ENCODE measurements at regions not wholly inside any gene's neighbourhood (a gene's known extent, or its start where the extent isn't known, plus 50 kb on each side); places are given as distances from the start of the nearest gene placed in this dataset.

GRCh38 chrX:51804741-51805140 is 61.5 kb downstream of the GSPT2 start:
- H2BK15ac ChIP-seq (ENCODE audit: low read depth, low read length) = no peak overlapping the region
- no peak overlapping the region for H3K23ac ChIP-seq (ENCODE audit: insufficient read length, low read depth, low read length)
- H3K56ac ChIP-seq (ENCODE audit: insufficient read length, low read depth, low read length) = no peak overlapping the region
- H3K14ac ChIP-seq (ENCODE audit: insufficient read depth, low read length) = no peak overlapping the region
- no peak overlapping the region for H2BK20ac ChIP-seq (ENCODE audit: low read depth, low read length, poor library complexity, severe bottlenecking)
- H3K9me3 ChIP-seq (ENCODE audit: control insufficient read depth, low read depth, low read length) = no peaks in the 10 kb centered on the region
- Mint-ChIP-seq H3K4me3 (peak overlapping the region; percentile 19 to 22), H3K36me3 (ENCODE audit: insufficient read depth in 1 of 3, low read depth in 3 of 3) (peaks cover 20 to 24% (median 20%) of the 10 kb centered on the region in 3 experiments), H3K9me3 (peaks cover 57 to 62% of the 10 kb centered on the region in 2 experiments), H3K27me3 (ENCODE audit: low read depth) (peaks cover 2% of the 10 kb centered on the region), H3K4me1 (peaks cover 8 to 19% of the 10 kb centered on the region in 2 experiments), H3K27ac (no peak overlapping the region)
- no peak overlapping the region for H3K4ac ChIP-seq (ENCODE audit: low read depth, low read length)
- 100% methylated on average over 1 of the region's 5 CpGs for WGBS (ENCODE audit: extremely low coverage, insufficient read length, low lambda C conversion rate)
- no peak overlapping the region for H3K27ac ChIP-seq (ENCODE audit: insufficient read length, low read depth, low read length)
- no peaks in the 10 kb centered on the region for H4K20me1 ChIP-seq (ENCODE audit: control insufficient read depth, insufficient read depth, insufficient read length)
- no peak overlapping the region for H3T11ph ChIP-seq (ENCODE audit: low read length)
- H4K5ac ChIP-seq (ENCODE audit: insufficient read length, low read depth, low read length) = no peak overlapping the region
- no peak overlapping the region for H2AK5ac ChIP-seq (ENCODE audit: insufficient read length, low read length)
- H3K4me1 ChIP-seq (ENCODE audit: insufficient read depth, low read length) = peaks cover 4% of the 10 kb centered on the region; the same call in 1 of the 2 replicates
- H3K27me3 ChIP-seq (ENCODE audit: insufficient read depth, low read length) = no peaks in the 10 kb centered on the region
- H3K9ac ChIP-seq (ENCODE audit: extremely low read depth, insufficient read length, low read length) = no peak overlapping the region
- H3K4me2 ChIP-seq (ENCODE audit: insufficient read depth, insufficient read length, low read length) = peak overlapping the region; percentile 31
- peak; percentile 54 for TF ChIP-seq CTCF (conservative IDR thresholded peaks at IDR 0.05)
- DNase-seq = no peak
- no peak overlapping the region for H3K18ac ChIP-seq (ENCODE audit: insufficient read length, low read depth, low read length)
- no peaks in the 10 kb centered on the region for H3K79me1 ChIP-seq (ENCODE audit: insufficient read depth, low read depth, low read length, poor library complexity, severe bottlenecking)
- no peak overlapping the region for H2BK5ac ChIP-seq (ENCODE audit: insufficient read length, low read length)
- H3K79me2 ChIP-seq (ENCODE audit: insufficient read depth, low read length) = peaks cover 14% of the 10 kb centered on the region; the same call in 1 of the 2 replicates
- H2BK12ac ChIP-seq (ENCODE audit: insufficient read length, low read depth, low read length) = no peak overlapping the region
- H2BK120ac ChIP-seq (ENCODE audit: low read depth, low read length, poor library complexity, severe bottlenecking) = no peak overlapping the region
- no peak overlapping the region for H4K91ac ChIP-seq (ENCODE audit: insufficient read length, low read depth, low read length)
- no peaks in the 10 kb centered on the region for H3K23me2 ChIP-seq (ENCODE audit: insufficient read length, low read depth, low read length, poor library complexity, severe bottlenecking)
- no peak overlapping the region for H4K8ac ChIP-seq (replicated peaks; ENCODE audit: insufficient read length, low read depth, low read length)
- H2AFZ ChIP-seq (ENCODE audit: low read length) = no peak overlapping the region

All from H9 (cell line).